Posterior cingulate gyrus (tissue), 11 donors: ENCODE measurements at regions not wholly inside any gene's neighbourhood (a gene's known extent, or its start where the extent isn't known, plus 50 kb on each side); places are given as distances from the start of the nearest gene placed in this dataset.
A peak's percentile ranks its signal among the peaks of the same experiment; 100 is the strongest.

Source experiments
- DNase-seq, 10 donors: peaks; one replicate each; pipeline versions ENCODE4 v3.0.0 to v3.0.0-alpha.2; 2020 to 2021; ENCODE audit warnings: mixed read lengths in 3 of 10
- intact Hi-C: fragments of 100-400 bp; cut with DNase I; formaldehyde crosslinking; loops from one replicate; pipeline ENCODE4 v1.15.1; 2023

DNA sequence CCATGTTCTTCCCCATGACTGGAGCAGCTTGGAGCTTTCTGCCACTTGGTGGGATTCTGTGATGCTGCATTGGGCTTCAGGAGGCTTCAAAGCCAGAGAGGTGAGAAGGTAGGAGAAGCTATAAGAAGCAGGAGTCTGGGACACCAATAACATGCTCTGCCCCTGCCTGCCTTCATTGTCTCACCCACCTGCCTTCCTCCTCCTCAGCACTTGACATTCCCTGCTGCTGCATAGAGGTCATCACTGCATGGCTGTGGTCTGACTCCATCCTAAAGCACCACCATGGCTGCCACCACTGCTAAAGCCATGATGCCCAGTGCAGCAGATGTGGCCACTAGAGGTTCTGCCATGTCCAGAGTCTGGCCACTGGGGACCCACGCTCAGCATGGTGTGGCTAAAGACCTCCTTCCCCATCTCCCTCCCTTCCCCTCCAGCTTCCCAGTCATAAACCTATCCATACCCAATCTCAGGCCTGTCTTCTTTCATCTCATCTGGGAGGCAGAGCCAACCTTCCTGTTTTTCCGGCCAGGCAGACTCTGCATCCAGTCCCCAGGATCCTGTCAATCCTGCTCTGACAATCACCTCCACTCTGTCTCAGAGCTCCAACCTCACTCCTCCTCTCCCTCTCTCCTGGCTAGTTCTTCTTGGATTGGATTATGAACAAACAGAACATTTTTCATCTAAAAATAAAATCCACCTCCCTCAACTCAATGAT lies 285.1 kb upstream of the POU3F1 start:
- no peak for DNase-seq
- intact Hi-C loops = loop anchor here (10.0 kb wide), 1 partner anchor 217 kb away; no protein-coding TSS in a partner anchor

DNA sequence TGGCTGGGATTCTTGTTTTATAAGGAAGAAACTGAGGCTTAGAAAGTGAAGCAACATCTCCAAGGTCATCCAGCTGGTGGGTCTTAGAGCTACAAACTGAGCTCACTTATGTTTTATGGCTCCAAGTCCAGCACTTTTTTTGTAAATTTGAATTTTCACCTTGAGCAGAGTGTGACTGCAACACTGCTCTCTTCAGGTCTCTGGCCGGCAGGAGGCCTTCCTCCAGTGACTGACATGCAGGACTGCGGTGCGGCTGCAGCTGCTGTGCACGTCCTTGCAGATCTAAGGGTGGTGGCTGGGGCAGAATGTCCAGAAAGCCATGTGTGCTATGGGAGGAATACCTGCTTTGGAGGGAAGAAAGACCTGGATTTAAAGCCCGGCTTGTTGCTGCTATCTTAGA lies 284.2 kb upstream of the POU3F1 start:
- no peak for DNase-seq
- intact Hi-C loops = loop anchor here (10.0 kb wide), 1 partner anchor 216 kb away; no protein-coding TSS in a partner anchor

DNA sequence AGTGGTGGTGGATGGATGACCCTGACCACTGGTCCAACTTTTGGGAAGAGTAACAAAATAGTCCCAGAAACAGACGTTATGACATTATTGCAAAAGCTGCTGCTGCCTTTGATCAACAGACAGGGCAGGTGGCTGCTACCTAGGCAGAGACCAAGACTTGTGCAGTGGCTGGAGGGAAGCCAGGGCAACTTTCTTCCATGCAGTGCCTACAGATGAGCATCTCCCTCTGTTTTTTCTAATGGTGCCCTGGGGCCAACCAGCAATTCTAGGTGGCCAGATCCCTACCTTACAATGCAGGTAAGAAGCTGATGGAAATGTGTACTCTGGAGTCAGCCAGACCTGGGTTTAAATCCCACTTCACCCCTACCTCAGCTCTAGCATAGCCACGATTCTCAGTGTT lies 283.1 kb upstream of the POU3F1 start:
- intact Hi-C loops = loop anchor here (10.0 kb wide), 1 partner anchor 215 kb away; no protein-coding TSS in a partner anchor
- no peak for DNase-seq

DNA sequence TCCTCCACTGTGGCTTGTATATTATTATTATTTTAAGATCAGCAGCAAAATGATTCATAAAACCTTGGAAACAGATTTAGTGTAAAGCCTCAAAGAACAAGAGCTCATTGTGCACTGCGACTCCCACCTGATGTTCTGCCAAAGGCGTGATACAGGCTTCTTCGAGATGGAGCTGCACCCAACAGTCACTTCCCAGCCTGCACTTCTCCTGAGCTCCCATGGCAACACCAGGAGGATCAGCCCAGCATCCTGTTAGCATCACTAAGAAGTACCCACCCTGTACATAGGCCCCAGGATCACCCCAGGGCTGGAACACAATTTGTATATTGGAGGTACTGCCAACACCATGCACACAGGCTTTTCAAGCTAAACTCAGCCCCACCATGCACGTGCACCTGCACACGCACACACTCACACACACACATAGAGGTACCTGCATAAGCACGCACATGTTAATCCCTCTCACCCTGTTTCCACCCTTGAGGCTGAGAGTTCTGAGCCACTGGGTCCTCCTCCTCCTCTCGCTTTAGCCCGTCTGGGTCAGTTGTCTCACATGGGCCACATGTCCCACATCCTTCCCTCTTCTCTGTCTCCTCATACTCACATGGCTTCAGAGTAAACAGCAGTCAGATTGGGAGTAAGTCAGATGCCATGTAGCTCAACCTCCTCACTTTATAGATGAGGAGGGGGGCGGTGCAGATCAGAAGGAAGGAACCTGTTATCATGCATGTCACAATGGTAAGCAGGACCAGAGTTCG lies 281.9 kb upstream of the POU3F1 start:
- peak in 8 of 10 donors; percentile 26 to 88 (median 59) for DNase-seq
- intact Hi-C loops = no loop called here

DNA sequence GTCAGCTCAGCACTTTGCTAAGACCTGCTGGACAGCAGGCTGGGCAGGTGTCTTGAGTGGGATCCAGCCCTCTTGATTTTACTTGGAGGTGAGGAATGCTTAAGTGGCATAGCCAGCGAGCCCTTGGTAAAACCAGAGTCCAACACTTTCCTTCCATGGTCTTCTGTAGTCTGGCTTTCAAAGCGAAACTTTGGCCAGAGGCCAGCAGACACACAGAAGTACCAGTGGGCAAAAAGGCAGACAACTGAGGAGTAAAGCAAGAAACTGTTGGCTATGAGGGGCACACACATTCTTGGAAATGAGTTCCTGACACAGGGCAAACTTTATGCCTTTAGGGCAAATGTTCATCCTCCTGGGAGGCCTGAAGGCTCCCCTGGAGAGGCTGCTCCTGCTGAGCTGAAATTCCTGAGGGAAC lies 281.0 kb upstream of the POU3F1 start:
- peak in 1 of 10 donors; percentile 21 for DNase-seq
- intact Hi-C loops = no loop called here

DNA sequence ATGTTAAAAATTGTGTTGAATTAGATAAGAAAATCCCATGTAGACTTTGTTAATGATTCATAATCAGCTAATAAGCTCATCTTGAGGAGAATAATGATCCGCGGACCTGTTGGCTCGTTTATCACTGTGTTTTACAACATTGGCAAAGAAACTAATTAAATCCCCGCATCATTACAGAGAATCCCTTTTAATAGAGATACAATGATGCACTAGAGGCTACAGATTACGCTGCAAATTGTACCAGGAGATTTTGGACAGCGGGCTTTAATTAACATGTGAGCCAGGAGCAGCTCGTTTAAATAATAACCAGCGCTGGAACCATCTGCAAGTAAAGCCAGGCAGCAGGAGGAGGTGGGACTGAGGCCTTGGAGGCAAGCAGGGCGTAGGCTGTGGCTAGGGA lies 280.3 kb upstream of the POU3F1 start:
- intact Hi-C loops = no loop called here
- no peak for DNase-seq

DNA sequence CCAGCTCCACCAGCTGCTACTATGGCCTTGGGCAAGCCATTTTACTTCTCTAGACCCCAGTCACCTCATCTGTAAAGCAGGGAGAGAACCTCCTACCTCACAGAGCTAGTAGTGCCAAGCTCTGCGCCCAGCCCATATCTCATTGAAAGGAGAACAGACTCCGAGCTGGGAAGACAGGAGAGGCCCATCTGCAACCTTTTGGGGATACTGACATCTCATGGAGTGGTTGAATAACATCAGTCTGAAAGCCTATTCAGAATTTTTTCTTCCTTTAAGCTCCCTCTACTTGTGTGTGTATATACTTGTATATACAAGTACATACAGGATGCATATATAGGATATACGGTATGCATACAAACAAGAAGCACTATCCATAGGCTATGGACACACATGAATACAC lies 279.5 kb upstream of the POU3F1 start:
- DNase-seq = no peak
- intact Hi-C loops = no loop called here

DNA sequence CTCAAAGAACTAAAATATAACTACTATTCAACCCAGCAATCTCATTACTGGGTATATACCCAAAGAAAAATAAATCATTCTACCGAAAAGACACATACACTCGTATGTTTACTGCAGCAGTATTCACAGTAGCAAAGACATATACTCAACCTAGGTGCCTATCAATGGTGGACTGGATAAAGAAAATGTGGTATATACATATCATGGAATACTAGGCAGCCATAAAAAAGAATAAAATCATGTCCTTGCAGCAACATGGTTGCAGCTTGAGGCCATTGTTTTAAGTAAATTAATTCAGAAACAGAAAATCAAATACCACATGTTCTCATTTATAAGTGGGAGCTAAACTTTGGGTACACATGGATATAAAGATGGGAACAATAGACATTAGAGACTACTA lies 266.2 kb upstream of the POU3F1 start:
- intact Hi-C loops = no loop called here
- DNase-seq = no peak

DNA sequence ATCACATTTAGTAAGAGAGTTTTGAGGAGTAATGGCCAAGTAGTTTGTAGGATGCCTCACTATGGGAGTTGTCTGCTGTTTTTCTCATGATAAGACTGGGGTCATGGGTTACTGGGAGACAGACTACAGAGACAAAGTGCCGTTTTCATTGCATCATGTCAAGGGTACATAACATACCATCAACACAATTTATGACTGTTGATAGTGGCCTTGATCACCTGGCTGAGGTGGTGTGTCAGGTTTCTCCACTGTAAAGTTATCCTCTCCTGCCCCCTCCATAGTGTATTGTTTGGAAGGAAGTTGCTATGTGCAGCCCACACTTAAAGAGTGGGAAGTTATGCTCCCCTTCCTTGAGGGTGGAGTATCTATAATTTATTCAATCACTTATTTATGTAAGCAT lies 263.5 kb upstream of the POU3F1 start:
- DNase-seq = no peak
- intact Hi-C loops = no loop called here

DNA sequence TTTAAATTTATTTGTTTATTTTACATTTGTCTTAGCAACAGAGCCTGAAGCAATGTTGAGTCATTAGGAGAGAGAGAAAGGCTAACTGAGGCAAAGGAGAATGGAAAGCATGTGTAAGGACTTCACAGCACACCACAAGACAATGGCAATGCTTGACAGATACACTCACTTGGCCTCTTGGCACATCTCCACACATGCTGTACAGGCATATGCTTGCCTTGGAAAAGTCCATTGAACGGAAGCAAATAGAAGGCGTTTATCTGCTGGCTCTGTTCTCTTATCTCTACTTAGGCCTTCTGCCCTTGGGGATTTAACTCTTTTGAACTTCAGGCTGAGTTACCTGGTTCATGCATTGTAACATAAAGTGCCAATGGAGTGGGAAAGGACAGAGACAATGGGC lies 262.2 kb upstream of the POU3F1 start:
- intact Hi-C loops = no loop called here
- DNase-seq = no peak

DNA sequence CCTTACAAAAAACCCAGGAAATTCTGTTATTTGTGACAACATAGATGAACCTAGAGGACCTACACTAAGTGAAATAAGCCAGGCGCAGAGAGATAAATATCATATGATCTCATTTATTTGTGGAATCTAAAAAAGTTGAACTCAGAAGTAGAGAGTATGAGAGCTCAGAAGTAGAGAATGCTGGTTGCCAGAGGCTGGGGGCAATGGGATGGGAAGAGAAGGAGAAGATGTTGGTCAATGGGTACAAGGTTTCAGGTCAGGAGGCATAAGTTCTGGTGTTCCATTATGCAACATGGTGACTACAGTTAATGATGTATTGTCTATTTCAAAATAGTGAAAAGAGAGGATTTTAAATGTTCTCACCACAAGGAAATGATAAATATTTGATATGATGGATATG lies 259.1 kb upstream of the POU3F1 start:
- no peak for DNase-seq
- intact Hi-C loops = no loop called here

DNA sequence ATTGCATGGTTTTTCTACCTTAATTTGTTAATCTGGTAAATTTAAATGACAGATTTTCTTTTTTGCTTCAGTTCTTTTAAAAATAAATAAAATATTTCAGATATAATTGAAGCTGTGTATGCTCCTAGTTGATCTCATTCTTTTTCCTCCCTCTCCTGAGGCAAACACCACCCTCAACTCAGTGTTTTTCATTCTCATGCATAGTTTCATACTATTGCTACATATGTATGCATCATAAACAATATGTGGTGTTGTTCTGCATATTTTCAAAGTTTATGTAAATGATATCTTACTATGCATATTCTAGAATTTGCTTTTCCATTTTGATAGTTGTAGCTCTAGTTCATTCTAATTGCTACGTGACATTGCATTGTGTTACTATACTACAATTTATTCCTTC lies 257.2 kb upstream of the POU3F1 start:
- DNase-seq = no peak
- intact Hi-C loops = no loop called here

DNA sequence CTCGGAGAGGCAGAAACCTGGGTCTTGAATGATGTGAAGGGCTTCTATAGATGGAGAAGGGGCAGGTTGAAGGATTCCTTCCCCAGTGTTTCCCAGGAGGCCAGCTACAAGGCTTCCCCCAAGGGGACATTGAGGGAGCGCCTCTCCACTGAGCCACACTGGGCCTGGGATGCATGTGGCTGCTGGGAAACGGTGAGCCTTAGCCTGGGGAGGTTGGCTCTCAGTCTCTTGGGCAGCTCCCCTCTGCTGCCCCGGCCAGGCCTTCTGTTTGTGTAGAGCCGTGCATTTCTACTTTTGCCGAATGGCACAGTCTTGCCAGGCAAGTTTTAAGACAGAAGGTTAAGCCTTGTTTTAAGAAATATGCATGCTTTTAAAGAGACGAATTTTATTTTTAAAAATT lies 254.4 kb upstream of the POU3F1 start:
- no peak for DNase-seq
- intact Hi-C loops = no loop called here

DNA sequence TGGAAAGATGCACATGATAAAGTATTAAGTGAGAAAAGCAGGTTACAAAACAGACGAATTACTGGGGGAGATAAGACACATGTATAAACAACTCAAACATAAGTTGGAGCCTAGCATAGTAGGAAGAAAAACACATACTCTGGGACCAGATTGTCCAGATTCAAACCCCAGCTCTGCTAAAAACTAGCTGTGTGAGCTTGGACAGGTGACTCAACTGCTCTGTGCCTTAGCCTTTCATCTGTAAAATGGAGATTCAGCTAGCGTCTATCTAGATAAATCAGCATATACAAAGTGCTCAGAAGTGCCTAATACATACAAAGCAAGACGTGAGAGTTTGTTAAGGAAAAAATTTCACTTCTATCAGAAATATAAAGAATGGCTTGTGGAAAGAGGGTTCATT lies 254.0 kb upstream of the POU3F1 start:
- intact Hi-C loops = no loop called here
- DNase-seq = no peak

DNA sequence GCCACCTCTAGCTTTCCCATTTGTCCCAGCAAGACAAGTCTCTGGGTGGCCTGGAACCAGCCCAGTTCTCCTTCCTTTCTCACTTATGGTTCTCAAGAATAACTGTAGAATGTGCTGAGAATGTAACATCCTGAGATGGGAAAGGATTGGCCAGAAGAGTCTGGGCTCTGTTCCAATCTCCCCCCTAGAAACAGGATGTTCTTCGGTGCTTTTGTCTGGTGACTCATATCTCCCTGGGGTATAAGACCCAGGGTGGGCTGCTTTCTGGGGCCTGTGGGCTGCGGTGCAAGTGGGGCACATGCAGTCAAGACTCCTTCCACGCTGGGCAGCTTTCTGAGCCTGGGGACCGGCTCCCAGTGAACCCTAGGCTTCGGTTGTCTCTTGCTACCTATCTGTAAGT lies 251.2 kb upstream of the POU3F1 start:
- intact Hi-C loops = no loop called here
- DNase-seq = no peak

DNA sequence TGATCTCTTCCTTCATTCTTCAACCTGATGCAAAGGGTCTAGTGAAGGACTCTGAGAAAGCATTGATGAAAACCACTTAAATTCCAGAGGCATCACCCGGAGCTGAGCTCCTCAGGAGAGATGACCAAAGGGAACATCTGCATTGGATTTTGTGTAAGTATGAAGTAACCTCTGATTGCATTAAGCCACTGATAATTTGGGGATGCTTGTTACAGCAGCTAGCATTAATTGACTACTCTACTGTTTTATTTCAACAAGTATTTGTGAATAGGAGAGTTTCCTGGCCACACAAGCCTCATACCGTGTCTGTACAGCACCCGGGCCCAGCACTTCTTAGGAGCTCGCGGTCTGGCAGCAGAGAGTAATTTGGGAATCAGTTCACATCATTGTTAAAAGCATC lies 250.7 kb upstream of the POU3F1 start:
- no peak for DNase-seq
- intact Hi-C loops = no loop called here

DNA sequence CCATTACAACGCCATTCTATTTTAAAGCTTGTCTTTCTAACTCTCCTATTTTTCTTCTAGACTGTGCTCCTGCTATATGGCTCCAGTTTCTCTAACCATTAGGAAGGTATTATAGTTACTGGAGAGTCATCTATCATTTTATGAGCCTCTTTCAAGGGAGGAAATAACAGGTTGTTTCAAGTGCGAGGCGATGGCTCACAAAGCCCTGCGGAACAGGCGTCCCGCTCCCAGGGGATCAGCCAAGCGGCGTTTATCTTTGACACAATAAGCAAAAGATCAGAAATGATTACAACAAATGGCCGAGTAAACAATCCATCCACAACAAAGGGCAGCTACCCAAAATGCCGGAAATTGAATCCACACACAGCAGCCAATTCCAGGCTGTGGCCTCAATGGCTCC lies 249.5 kb upstream of the POU3F1 start:
- no peak for DNase-seq
- intact Hi-C loops = no loop called here

DNA sequence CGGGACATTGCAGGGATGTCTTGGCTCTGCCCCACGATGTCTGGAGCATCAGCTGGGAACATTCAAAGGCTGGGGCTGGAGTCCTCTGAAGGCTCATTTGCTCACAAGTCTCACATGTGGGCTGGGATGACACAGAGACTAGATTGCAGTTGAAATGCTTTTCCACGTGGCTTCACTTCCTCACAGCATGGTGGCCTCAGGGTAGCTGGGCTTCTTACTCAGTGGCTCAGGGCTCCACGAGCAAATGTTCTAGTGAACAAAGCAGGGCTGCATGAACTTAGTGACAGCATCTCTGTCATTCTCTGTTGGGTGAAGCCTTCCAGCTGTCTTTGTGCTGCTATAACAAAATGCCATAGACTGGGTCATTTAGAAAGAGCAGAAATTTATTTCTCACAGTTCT lies 247.0 kb upstream of the POU3F1 start:
- intact Hi-C loops = no loop called here
- DNase-seq = no peak

DNA sequence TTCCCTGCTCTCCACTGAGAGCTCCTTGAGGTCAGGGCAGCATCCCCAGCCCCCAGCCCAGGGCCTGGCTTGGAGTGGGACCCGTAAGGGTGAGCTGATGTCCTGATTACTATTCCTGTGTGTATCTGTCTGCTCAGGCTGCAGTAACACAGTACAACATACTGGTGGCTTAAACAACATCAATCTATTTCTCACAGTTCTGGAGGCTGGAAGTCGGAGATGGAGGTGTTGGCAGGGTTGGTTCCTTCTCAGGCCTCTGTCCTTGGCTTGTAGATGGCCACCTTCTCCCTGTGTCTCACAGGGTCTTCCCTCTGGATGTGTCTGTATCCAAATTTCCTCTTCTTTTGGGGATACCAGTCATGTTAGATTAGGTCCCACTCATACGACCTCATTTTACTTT lies 246.4 kb upstream of the POU3F1 start:
- intact Hi-C loops = no loop called here
- no peak for DNase-seq

DNA sequence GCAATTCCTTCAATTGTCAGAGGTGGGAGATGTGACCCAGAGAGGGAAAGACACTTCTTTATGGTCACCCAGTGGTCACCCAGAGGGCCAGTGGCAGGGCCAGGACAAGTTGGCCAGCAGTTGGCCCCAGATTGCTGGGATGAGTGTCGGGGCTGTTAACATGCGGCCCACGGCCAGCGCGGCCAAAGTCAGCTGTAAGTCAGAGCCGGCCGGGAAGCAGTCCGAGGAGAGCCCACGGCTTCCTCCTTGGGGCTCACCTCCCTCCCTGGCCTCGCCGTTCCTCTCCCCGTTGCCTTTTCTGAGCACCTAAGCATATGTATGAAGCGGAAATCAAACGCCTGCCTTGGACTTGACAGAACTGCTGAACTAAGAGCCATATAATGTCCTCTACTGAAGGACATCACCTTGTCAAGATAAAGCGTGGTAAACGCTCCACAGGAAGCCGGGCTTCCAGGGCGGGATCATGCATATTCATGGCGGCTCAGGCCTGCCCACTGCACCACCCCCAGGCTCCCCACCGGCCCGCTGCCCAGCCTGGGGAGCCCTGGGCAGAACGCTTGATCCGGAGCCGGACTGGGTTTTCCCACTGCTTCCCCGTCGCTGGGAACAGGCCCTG lies 245.4 kb upstream of the POU3F1 start:
- DNase-seq = no peak
- intact Hi-C loops = no loop called here

DNA sequence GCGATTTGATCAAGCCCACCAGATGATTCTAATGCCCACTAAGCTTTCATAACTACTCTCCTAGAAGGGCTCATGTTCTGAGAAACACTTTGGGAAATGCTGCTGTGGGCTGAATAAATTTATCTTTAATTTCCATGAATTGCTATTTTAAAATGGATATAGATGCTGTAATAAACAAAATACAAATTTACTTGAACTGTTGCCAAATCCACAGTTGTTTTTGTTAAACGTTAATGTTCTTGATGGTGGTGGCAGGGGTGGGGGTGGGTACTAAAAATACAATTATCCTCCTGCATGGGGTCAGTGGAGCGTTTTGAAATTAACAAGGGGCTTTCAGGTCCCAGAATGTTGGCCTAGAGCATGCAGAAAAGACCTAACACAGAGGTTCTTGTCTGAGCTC lies 244.7 kb upstream of the POU3F1 start:
- intact Hi-C loops = no loop called here
- no peak for DNase-seq

DNA sequence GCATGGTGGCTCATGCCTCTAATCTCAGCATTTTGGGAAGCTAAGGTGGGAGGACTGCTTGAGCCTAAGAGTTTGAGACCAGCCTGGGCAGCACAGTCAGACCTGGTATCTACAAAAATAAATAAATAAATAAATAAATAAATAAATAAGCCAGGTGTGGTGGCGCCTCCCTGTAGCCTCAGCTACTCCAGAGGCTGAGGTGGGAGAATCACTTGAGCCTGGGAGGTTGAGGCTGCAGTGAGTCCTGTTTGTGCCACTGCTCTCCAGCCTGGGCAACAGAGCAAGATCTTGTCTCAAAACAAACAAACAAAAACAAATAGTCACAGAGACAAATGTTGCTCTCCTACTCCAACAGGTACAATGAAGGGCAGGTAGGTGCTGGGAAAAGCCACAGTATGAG lies 242.4 kb upstream of the POU3F1 start:
- no peak for DNase-seq
- intact Hi-C loops = no loop called here
